Caco-2 (cell line): ENCODE measurements at regions not wholly inside any gene's neighbourhood (a gene's known extent, or its start where the extent isn't known, plus 50 kb on each side); places are given as distances from the start of the nearest gene placed in this dataset.

Experiments
- BruUV-seq: library from RNA; stranded (reverse); fragments of 400-500 nt; replicated peaks from 2 replicates; lab custom pipeline; 2021; lab: Mats Ljungman, UMichigan
- CTCF ChIA-PET: fragments of 300-600 bp; sonication (Branson Sonifier 250); formaldehyde crosslinking; loops from one replicate; lab custom pipeline; 2022; ENCODE audit warnings: antibody characterized with exemption; lab: Charles Lee
- POLR2A ChIA-PET: fragments of 300-600 bp; sonication (Branson Sonifier 250); formaldehyde crosslinking; loops from one replicate; lab custom pipeline; 2022; ENCODE audit warnings: antibody characterized with exemption; lab: Charles Lee
- DNase-seq, 2 experiments: peaks; one replicate each; pipeline versions ENCODE4 v3.0.0 to v3.0.0-alpha.2; 2020 to 2022
- H3K27me3 ChIP-seq: replicated peaks from 2 replicates; pipeline ENCODE4 v1.6.0; 2011; ENCODE audit warnings: low read length; ENCODE audit not compliant: control insufficient read depth, insufficient read depth
- H3K36me3 ChIP-seq: 2 replicates; pipeline ENCODE4 v1.5.1; 2011; ENCODE audit warnings: low read length; ENCODE audit not compliant: control insufficient read depth, insufficient read depth
- H3K4me1 ChIP-seq: fragments of 250-450 bp; sonication (Bioruptor Pico); 2 replicates; pipeline ENCODE4 v1.5.1; 2020; ENCODE audit warnings: mild to moderate bottlenecking
- H3K4me3 ChIP-seq: 2 replicates; pipeline ENCODE4 v1.5.1; 2011; ENCODE audit warnings: low read depth, mild to moderate bottlenecking, control low read depth, low read length
- H3K9me3 ChIP-seq: fragments of 250-450 bp; sonication (Bioruptor Pico); 2 replicates; pipeline ENCODE4 v1.5.1; 2020; ENCODE audit warnings: mild to moderate bottlenecking, moderate library complexity
- H3K27ac Mint-ChIP-seq: one replicate; pipeline ENCODE4 v1.8.0; 2022; ENCODE audit warnings: mixed read lengths; ENCODE audit not compliant: unreplicated experiment
- H3K27me3 Mint-ChIP-seq: one replicate; pipeline ENCODE4 v1.8.0; 2022; ENCODE audit warnings: mixed read lengths; ENCODE audit not compliant: insufficient read depth, unreplicated experiment
- H3K36me3 Mint-ChIP-seq: one replicate; pipeline ENCODE4 v1.8.0; 2022; ENCODE audit warnings: mild to moderate bottlenecking, mixed read lengths; ENCODE audit not compliant: insufficient read depth, unreplicated experiment
- H3K4me1 Mint-ChIP-seq: one replicate; pipeline ENCODE4 v1.8.0; 2022; ENCODE audit warnings: low read depth, mixed read lengths; ENCODE audit not compliant: unreplicated experiment
- H3K4me3 Mint-ChIP-seq: one replicate; pipeline ENCODE4 v1.8.0; 2022; ENCODE audit warnings: mild to moderate bottlenecking, moderate library complexity, mixed read lengths; ENCODE audit not compliant: unreplicated experiment
- H3K9me3 Mint-ChIP-seq: one replicate; pipeline ENCODE4 v1.8.0; 2022; ENCODE audit warnings: mixed read lengths; ENCODE audit not compliant: unreplicated experiment
- intact Hi-C: fragments of 100-400 bp; cut with micrococcal nuclease; formaldehyde crosslinking; loops from one replicate; pipeline ENCODE4 v1.10.0; 2022; ENCODE audit not compliant: unreplicated experiment
- TF ChIP-seq, protein P1 (sequence below), 2 experiments: fragments of 200-600 bp in 1 of 2; IDR thresholded peaks; 1 replicate in 1 of 2; 2 replicates in 1 of 2; pipeline versions ENCODE4 v1.5.1 to v1.8.0; 2011 to 2022; ENCODE audit warnings: antibody characterized with exemption in 1 of 2, control low read depth in 1 of 2, inconsistent platforms in 1 of 2, low read depth in 1 of 2, low read length in 1 of 2, mild to moderate bottlenecking in 1 of 2, moderate library complexity in 1 of 2; ENCODE audit not compliant: insufficient read depth in 1 of 2, severe bottlenecking in 1 of 2, unreplicated experiment in 1 of 2

DNA sequence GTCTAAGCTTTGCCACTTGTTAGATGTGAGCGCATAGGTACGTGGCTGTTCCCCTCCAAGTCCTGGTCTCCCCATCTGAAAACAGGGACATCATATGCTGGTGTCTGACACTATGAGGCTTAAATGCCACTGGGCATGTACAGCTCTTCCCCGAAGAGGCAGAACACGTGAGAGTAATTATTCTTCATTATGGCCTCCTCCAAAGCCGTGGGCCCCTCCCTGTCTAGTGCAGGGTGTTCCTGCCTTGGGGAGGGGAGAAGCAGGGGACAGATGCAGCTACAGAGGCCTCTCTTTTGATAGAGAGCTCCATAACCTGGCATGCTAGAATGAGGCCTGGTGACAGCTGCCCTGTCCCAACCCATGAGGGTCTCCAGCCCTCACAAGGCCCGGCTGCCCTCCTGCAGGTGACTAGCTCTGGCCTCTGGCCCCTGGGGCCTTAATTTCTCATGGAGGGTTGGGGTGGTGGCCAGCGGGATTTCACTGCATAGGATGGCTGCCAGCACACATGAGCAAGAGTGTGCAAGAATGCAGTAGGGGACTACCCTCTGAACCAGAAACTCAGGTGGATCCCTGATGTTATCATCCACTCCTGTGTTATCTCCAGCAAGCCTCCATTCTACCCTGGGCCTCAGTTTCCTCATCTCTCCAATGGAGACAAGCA lies 334.6 kb downstream of the MN1 start:
- CTCF ChIA-PET = no interaction called here
- DNase-seq = no peak

GRCh38 chr22:27467711-27468110 lies 333.8 kb downstream of the MN1 start:
- Histone ChIP-seq H3K27me3 (no peaks in the 10 kb centered on the region), H3K4me3 (no peak overlapping the region), H3K9me3 (no peaks in the 10 kb centered on the region), H3K4me1 (no peaks in the 10 kb centered on the region), H3K36me3 (no peaks in the 10 kb centered on the region)
- H3K27me3 Mint-ChIP-seq = no peaks in the 10 kb centered on the region
- ChIA-PET CTCF (no interaction called here), POLR2A (no interaction called here)
- no peaks in the 10 kb centered on the region for H3K36me3 Mint-ChIP-seq
- no peak overlapping the region for H3K27ac Mint-ChIP-seq
- H3K4me3 Mint-ChIP-seq = no peak overlapping the region
- BruUV-seq = no TSS peak
- no peaks in the 10 kb centered on the region for H3K4me1 Mint-ChIP-seq
- H3K9me3 Mint-ChIP-seq = no peaks in the 10 kb centered on the region
- TF ChIP-seq, protein P1, sequence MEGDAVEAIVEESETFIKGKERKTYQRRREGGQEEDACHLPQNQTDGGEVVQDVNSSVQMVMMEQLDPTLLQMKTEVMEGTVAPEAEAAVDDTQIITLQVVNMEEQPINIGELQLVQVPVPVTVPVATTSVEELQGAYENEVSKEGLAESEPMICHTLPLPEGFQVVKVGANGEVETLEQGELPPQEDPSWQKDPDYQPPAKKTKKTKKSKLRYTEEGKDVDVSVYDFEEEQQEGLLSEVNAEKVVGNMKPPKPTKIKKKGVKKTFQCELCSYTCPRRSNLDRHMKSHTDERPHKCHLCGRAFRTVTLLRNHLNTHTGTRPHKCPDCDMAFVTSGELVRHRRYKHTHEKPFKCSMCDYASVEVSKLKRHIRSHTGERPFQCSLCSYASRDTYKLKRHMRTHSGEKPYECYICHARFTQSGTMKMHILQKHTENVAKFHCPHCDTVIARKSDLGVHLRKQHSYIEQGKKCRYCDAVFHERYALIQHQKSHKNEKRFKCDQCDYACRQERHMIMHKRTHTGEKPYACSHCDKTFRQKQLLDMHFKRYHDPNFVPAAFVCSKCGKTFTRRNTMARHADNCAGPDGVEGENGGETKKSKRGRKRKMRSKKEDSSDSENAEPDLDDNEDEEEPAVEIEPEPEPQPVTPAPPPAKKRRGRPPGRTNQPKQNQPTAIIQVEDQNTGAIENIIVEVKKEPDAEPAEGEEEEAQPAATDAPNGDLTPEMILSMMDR (IDR thresholded peaks at IDR 0.05; ENCODE audit: insufficient read depth in 1 of 2, low read depth in 1 of 2, low read length in 1 of 2, severe bottlenecking in 1 of 2, unreplicated experiment in 1 of 2) = no peak
- intact Hi-C loops = no loop called here
- DNase-seq = no peak

More for the DNA sequence above, 334.6 kb downstream of the MN1 start:
- no peaks in the 10 kb centered on the region for H3K9me3 Mint-ChIP-seq
- no peaks in the 10 kb centered on the region for H3K9me3 ChIP-seq
- no peaks in the 10 kb centered on the region for H3K36me3 ChIP-seq
- TF ChIP-seq, protein P1 (IDR thresholded peaks at IDR 0.05; ENCODE audit: insufficient read depth in 1 of 2, low read depth in 1 of 2, low read length in 1 of 2, severe bottlenecking in 1 of 2, unreplicated experiment in 1 of 2) = no peak
- peaks cover 4% of the 10 kb centered on the region for H3K4me1 Mint-ChIP-seq
- H3K27me3 ChIP-seq = no peaks in the 10 kb centered on the region
- POLR2A ChIA-PET = no interaction called here
- no peak overlapping the region for H3K4me3 ChIP-seq
- intact Hi-C loops = no loop called here
- no peak overlapping the region for H3K4me3 Mint-ChIP-seq
- H3K36me3 Mint-ChIP-seq = no peaks in the 10 kb centered on the region
- no peaks in the 10 kb centered on the region; the same call in 1 of the 2 replicates for H3K4me1 ChIP-seq
- no peaks in the 10 kb centered on the region for H3K27me3 Mint-ChIP-seq
- no peak overlapping the region for H3K27ac Mint-ChIP-seq
- BruUV-seq = no TSS peak

GRCh38 chr22:27468712-27469111 lies 332.8 kb downstream of the MN1 start:
- Mint-ChIP-seq H3K4me1 (no peaks in the 10 kb centered on the region), H3K27ac (no peak overlapping the region), H3K27me3 (no peaks in the 10 kb centered on the region), H3K9me3 (no peaks in the 10 kb centered on the region), H3K36me3 (no peaks in the 10 kb centered on the region), H3K4me3 (no peak overlapping the region)
- POLR2A ChIA-PET = no interaction called here
- intact Hi-C loops = no loop called here
- CTCF ChIA-PET = no interaction called here
- no peaks in the 10 kb centered on the region for H3K36me3 ChIP-seq
- no peaks in the 10 kb centered on the region for H3K4me1 ChIP-seq
- no peak for DNase-seq
- no peaks in the 10 kb centered on the region for H3K27me3 ChIP-seq
- TF ChIP-seq, protein P1 (IDR thresholded peaks at IDR 0.05; ENCODE audit: insufficient read depth in 1 of 2, low read depth in 1 of 2, low read length in 1 of 2, severe bottlenecking in 1 of 2, unreplicated experiment in 1 of 2) = no peak
- no peak overlapping the region for H3K4me3 ChIP-seq
- no peaks in the 10 kb centered on the region for H3K9me3 ChIP-seq
- no TSS peak for BruUV-seq
